MV-4-11 (cell line): ENCODE measurements at regions not wholly inside any gene's neighbourhood (a gene's known extent, or its start where the extent isn't known, plus 50 kb on each side); places are given as distances from the start of the nearest gene placed in this dataset.
A peak's percentile ranks its signal among the peaks of the same experiment; 100 is the strongest.

Source experiments
- DNase-seq: peaks from one replicate; lab custom pipeline; 2025; lab: John Stamatoyannopoulos, UW

- DNase-seq: no peak
Observed at GRCh38 chr5:89133129-89133528, 250.1 kb upstream of the MEF2C start.

- no peak for DNase-seq
Observed at GRCh38 chr5:89130851-89131250, 247.9 kb upstream of the MEF2C start.

GRCh38 chr5:89129941-89130340, 247.0 kb upstream of the MEF2C start:
- DNase-seq: no peak

DNA sequence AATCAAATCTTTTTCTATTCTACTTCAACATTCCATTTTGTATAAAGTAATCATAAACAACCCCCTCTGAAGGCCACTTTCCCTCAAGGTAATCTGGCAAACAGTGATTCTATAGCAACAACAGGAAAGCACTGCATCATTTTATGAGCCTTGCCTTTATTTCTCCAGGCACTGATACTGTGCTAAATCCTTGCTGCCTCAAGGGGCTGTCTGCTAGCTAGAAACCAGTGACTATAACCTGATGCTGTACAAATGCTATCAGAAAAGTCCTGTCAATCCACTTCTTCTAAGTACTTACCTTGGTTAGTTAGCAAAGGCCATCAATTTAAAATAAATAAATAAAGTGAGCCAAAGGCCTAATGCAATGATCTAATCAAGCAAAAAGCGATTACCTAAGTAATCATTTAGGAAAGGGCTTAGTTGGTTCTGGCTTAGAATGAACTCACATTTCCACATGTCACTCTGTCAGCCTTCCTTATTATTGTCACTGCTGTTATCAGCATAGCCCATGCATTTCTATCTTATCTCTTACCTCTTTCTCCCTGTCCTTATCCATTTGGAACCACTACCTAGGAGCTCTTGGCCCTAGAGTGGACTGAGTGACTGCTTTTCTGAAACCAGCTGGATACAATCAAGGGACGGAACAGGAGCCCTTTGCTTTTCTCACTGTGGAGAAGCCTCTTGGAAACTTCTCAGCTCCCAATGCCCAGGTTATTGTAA, 246.1 kb upstream of the MEF2C start:
- DNase-seq: no peak

DNA sequence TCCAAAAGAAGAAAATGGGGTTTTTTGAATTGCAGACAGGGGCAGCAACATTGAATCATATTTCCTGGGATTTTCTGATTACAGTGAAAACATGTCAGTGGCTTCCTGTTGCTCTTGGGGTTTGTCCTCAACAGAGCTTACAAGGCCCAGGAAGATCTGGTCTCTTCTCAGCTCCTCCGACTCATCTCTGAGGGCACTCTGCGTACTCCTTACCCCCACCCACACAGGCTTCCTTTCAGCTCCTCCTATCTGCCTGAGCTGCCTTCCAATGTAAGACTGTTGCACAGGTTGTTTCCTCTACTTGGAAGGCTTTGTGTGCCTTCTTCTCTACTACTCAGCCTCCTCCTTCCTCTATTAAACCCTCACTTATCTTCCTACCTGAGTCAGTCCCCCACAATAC, 245.1 kb upstream of the MEF2C start:
- DNase-seq: no peak

DNA sequence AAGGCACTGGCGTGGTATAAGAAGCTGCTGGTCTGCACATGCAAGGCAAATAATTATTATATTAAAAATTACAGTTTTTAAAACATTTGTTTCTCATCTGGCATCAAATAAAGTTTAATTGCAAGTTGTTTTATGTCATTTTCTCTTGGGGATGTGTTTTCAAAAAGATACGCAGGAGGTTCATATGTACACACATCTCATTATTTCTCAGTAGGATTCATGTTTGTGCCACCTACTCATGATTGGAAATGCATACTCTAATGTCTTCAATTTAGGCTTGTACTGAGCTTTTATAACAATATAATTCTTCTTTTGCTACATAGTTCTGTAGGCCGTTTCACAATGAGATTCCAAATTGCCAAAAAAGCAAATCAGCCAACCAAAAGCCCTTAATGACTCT, 244.2 kb upstream of the MEF2C start:
- DNase-seq: no peak

GRCh38 chr5:89125372-89125771, 242.4 kb upstream of the MEF2C start:
- no peak for DNase-seq

- DNase-seq: no peak
Observed at GRCh38 chr5:89123581-89123980, 240.6 kb upstream of the MEF2C start.

GRCh38 chr5:89120719-89121118, 237.7 kb upstream of the MEF2C start:
- peak; percentile 50 for DNase-seq

GRCh38 chr5:89117124-89117644, 234.2 kb upstream of the MEF2C start:
- DNase-seq: no peak

DNA sequence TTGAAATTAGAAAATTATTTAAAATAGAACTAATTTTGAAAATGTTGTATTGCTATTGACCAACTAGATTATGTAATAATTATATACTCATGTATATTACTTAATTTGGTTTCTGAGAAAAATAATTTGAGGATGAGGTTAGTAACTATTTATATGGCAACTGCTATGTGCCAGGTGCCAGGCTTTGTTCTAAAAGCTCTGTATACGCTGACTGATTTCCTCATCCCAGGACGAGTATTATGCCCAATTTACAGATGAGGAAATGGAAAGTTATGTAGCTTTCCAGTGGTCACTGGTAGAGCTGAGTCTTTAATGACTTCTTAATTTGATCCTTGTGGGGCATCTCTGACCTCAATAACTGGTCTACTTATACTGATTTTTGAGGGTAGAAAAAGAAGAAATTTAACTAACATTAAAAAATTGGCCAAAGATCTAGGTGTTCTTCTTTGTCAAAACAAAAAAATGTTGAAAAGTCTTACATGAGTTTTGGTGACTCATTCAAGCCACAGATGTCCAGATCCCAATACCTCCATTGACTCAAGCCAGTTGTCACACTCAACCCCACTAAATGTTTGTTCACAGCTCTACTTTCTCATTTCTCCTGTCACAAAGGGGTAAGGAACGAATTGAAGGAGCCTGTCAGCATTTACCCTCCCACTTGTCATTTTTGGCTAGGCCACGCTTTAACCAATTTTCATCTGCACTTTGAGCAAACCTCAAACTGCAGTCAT, 228.1 kb upstream of the MEF2C start:
- DNase-seq: no peak

GRCh38 chr5:89106480-89106879, 223.5 kb upstream of the MEF2C start:
- peak; percentile 67 for DNase-seq

GRCh38 chr5:89105836-89106235, 222.9 kb upstream of the MEF2C start:
- DNase-seq: no peak

- no peak for DNase-seq
Observed at GRCh38 chr5:89105171-89105695, 222.2 kb upstream of the MEF2C start.

DNA sequence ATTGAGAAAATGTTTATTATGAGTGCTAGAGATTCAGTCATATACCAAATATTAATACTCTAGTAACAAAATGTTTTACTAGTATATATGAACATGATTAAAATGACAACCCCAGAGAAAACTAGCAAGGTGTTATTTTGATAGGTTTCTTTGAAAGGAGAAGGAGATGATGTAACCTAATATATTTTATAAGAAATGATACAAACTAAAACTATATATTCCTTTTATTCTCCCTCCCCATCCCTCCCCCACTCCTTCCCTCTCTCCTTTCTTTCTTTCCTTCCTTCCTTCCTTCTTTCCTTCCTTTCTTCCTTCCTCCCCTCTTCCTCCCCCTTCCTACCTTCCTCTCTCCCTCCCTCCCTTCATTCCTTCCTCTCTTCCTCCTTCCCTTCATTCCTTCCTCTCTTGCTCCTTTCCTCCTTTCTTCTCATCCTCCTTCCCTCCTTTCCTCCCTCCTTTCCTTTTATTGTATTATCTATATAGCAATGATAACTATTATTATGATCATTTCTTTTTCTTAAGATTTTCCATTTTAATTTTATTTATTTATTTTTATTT, 215.3 kb upstream of the MEF2C start:
- DNase-seq: no peak

GRCh38 chr5:89097103-89097502, 214.1 kb upstream of the MEF2C start:
- DNase-seq: no peak

DNA sequence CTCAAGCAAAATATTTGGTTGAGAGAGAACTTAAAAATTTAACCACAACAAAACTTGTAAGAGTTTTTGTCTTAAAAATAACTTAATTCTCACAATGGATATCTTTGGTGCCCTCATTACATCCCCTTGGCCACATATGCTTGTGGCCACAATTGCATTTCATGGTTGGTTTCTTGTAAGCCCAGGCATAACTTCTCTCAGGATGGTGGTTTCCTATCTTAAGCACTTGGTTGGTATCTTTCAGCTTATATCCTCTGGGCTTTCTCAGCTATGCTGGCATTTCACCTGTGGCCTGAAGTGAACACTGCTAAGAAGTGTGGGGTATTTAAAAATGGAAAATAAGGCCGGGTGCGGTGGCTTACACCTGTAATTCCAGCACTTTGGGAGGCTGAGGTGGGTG, 212.4 kb upstream of the MEF2C start:
- DNase-seq: no peak

DNA sequence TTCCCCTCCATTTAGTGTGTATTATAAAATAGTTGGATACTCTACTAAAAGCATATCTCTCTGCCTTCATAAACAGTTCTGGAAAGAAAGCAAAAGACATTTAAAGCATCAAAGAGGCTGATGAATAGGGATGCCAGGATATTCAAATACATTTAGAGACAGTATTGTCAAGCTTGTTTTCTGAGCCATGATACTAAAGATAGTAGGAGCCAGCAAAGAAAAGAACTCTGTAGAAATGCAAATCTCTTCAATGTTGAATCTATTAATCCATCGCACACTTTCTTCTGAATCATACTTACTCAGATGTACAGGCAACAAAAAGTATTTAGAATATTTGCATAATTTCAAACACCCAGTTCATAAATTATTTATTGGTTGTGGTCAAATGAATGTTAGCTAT, 207.1 kb upstream of the MEF2C start:
- no peak for DNase-seq

DNA sequence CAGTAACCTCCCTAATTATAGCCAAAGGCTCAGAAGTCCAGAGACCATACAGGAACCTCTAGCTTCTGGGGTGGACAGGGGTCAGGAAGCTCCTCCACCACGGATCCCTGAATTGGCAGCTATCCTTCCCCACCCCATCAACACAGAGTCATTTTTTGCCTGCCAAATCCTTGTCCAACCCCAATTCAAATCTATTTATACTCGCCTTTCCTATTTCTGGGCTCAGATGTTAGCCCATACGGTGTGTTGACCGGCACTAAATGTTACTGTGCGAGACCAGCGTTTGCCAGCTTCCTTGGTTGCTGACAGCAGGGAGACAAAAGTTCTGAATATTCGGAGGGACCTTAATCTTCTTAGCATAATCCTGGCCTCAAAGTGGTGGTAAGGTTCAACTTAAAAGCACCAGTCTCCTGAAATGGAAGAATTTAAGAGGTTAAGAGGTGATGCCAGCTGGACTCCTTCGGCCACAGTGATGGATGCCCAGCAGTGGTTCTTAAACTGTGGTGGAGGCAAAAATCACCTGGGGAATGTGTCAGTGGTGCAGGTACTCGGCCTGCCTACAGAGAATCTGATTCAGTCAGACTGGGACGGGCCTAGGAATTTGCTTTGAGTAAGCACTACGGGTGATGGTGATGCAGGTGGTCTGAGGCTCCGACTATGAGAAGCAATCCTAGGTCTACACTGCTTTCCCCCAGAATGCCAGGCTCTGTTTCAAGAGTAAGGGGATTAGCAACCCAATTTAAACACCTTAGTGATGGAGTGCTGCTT, 204.8 kb upstream of the MEF2C start:
- DNase-seq: no peak

- no peak for DNase-seq
Observed at GRCh38 chr5:89087128-89087527, 204.1 kb upstream of the MEF2C start.

- no peak for DNase-seq
Observed at GRCh38 chr5:89086390-89087086, 203.6 kb upstream of the MEF2C start.

DNA sequence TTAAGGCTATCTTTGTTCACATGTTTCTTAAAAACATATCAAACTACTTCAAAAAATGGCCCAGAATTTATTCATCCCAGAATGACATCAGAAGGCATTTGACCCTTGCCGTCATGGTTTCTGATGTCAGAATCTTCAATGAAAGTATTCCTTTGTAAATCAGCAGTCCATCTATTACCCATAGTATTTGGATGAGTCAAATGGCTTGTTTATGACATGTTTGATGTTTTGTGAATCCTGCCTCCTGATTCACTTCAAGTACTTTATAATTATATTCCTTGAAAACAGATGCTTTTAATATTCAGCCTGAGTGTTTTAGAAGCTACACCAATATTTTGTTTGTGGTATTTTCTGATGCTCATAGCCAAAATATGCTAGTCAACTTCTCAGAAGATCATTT, 200.8 kb upstream of the MEF2C start:
- DNase-seq: no peak
